B cell (primary cell): ENCODE measurements at regions not wholly inside any gene's neighbourhood (a gene's known extent, or its start where the extent isn't known, plus 50 kb on each side); places are given as distances from the start of the nearest gene placed in this dataset.

Source experiments
- ATAC-seq: fragments of 200-7000 bp; cut with Tn5 transposase; one replicate; pipeline ENCODE4 v1.10.0; 2021; ENCODE audit warnings: low read depth, mild to moderate bottlenecking, moderate number of reproducible peaks, moderate library complexity
- CTCF ChIA-PET: fragments of 350-600 bp; sonication (Branson Sonifier 250); formaldehyde crosslinking; loops from one replicate; lab custom pipeline; 2021; ENCODE audit warnings: antibody characterized with exemption, inconsistent platforms; lab: Charles Lee
- POLR2A ChIA-PET: fragments of 350-600 bp; sonication (Branson Sonifier 250); formaldehyde crosslinking; loops from one replicate; lab custom pipeline; 2021; ENCODE audit warnings: antibody characterized with exemption; lab: Charles Lee
- DNase-seq: peaks from one replicate; pipeline ENCODE4 v3.0.0; 2013
- H2AFZ ChIP-seq: 2 replicates; pipeline ENCODE4 v1.6.1; 2012; ENCODE audit warnings: mild to moderate bottlenecking, low read depth, low read length; ENCODE audit not compliant: insufficient read depth, poor library complexity, severe bottlenecking
- H3K27ac ChIP-seq, 2 donors: 1 replicate in 1 of 2; 2 replicates in 1 of 2; pipeline ENCODE4 v1.5.1; 2012 to 2013; ENCODE audit warnings: low read length in 2 of 2, mild to moderate bottlenecking in 2 of 2, moderate library complexity in 1 of 2
- H3K27me3 ChIP-seq, 4 experiments: fragments of 200-600 bp in 1 of 4; sonication (generic) in 1 of 4; replicated peaks in 1 of 4; 1 replicate in 2 of 4; 2 replicates in 2 of 4; pipeline versions ENCODE4 v1.6.1 to v1.7.0; 2013 to 2016; ENCODE audit warnings: low read length in 3 of 4, mild to moderate bottlenecking in 2 of 4, mixed read lengths in 1 of 4, moderate library complexity in 1 of 4; ENCODE audit not compliant: insufficient read depth in 4 of 4, control insufficient read depth in 3 of 4; ENCODE audit errors: control extremely low read depth in 1 of 4
- H3K36me3 ChIP-seq, 2 experiments: replicated peaks in 1 of 2; 1 replicate in 1 of 2; 2 replicates in 1 of 2; pipeline versions ENCODE4 v1.6.1 to v1.7.1; 2013; ENCODE audit warnings: low read length in 1 of 2; ENCODE audit not compliant: insufficient read depth in 2 of 2, control insufficient read depth in 1 of 2; ENCODE audit errors: control extremely low read depth in 1 of 2, extremely low read depth in 1 of 2
- H3K4me1 ChIP-seq, 2 donors: fragments of 200-600 bp in 1 of 2; sonication (generic) in 1 of 2; 1 replicate in 1 of 2; 2 replicates in 1 of 2; pipeline versions ENCODE4 v1.5.1 to v1.6.1; 2013 to 2017; ENCODE audit warnings: low read length in 2 of 2; ENCODE audit not compliant: control insufficient read depth in 2 of 2, insufficient read depth in 2 of 2
- H3K4me2 ChIP-seq: replicated peaks from 2 replicates; pipeline ENCODE3; 2012; ENCODE audit warnings: mild to moderate bottlenecking, low read depth, low read length; ENCODE audit not compliant: poor library complexity, severe bottlenecking
- H3K4me3 ChIP-seq, 5 experiments: fragments of 200-600 bp in 1 of 5; sonication (generic) in 1 of 5; 1 replicate in 3 of 5; 2 replicates in 2 of 5; pipeline versions ENCODE4 v1.5.1 to v1.7.0; 2011 to 2016; ENCODE audit warnings: low read length in 4 of 5, mild to moderate bottlenecking in 4 of 5, low read depth in 2 of 5, control low read depth in 1 of 5, moderate library complexity in 1 of 5; ENCODE audit not compliant: insufficient read depth in 1 of 5; ENCODE audit errors: control extremely low read depth in 1 of 5, extremely low read depth in 1 of 5
- H3K79me2 ChIP-seq: fragments of 200-600 bp; sonication (generic); one replicate; pipeline ENCODE4 v1.6.0; 2016; ENCODE audit warnings: low read length; ENCODE audit not compliant: control insufficient read depth, insufficient read depth
- H3K9ac ChIP-seq: fragments of 200-600 bp; sonication (generic); 2 replicates; pipeline ENCODE4 v1.6.1; 2017; ENCODE audit warnings: mild to moderate bottlenecking, low read length, moderate library complexity
- H3K9me3 ChIP-seq, 3 donors: one replicate each; pipeline versions ENCODE4 v1.6.1 to v1.7.1; 2013; ENCODE audit warnings: low read length in 2 of 3; ENCODE audit not compliant: control insufficient read depth in 2 of 3, insufficient read depth in 1 of 3; ENCODE audit errors: control extremely low read depth in 1 of 3
- H4K20me1 ChIP-seq: 2 replicates; pipeline ENCODE4 v1.6.0; 2012; ENCODE audit warnings: mild to moderate bottlenecking, low read length; ENCODE audit not compliant: insufficient read depth, control insufficient read depth, poor library complexity, severe bottlenecking
- H3K27ac Mint-ChIP-seq: one replicate; pipeline ENCODE4 v1.8.0; 2021; ENCODE audit warnings: mixed read lengths
- H3K27me3 Mint-ChIP-seq: one replicate; pipeline ENCODE4 v1.8.0; 2021; ENCODE audit warnings: mixed read lengths
- H3K4me1 Mint-ChIP-seq: one replicate; pipeline ENCODE4 v1.8.0; 2021; ENCODE audit warnings: mixed read lengths
- H3K4me3 Mint-ChIP-seq: one replicate; pipeline ENCODE4 v1.8.0; 2021; ENCODE audit warnings: mixed read lengths
- H3K9me3 Mint-ChIP-seq: one replicate; pipeline ENCODE4 v1.8.0; 2022; ENCODE audit warnings: mixed read lengths; ENCODE audit not compliant: insufficient read depth
- CTCF ChIP-seq: fragments of 200-600 bp; IDR thresholded peaks from one replicate; pipeline ENCODE4 v1.8.0; 2022; ENCODE audit warnings: antibody characterized with exemption, mild to moderate bottlenecking
- EZH2 ChIP-seq: IDR thresholded peaks from 2 replicates; pipeline ENCODE4 v1.6.1; 2012; ENCODE audit warnings: borderline replicate concordance, low read depth, mild to moderate bottlenecking, moderate library complexity, low read length; ENCODE audit not compliant: insufficient read depth, poor library complexity, severe bottlenecking
- WGBS: methylation state at CpG from one replicate; pipeline ENCODE4 v1.1.5; 2013; ENCODE audit warnings: missing lambda C conversion rate; ENCODE audit not compliant: insufficient coverage; 5-methylcytosine and 5-hydroxymethylcytosine counted together
- intact Hi-C: fragments of 100-400 bp; cut with micrococcal nuclease; formaldehyde crosslinking; loops from one replicate; pipeline ENCODE4 v1.10.0; 2022

- 94% methylated on average over 2 of the region's 3 CpGs for WGBS
- Mint-ChIP-seq H3K27me3 (no peaks in the 10 kb centered on the region), H3K27ac (no peak overlapping the region), H3K4me1 (peaks cover 2% of the 10 kb centered on the region), H3K4me3 (no peak overlapping the region), H3K9me3 (no peaks in the 10 kb centered on the region)
- H3K4me3 ChIP-seq = no peak overlapping the region
- H3K27ac ChIP-seq = no peak overlapping the region
- H3K27me3 ChIP-seq = no peaks in the 10 kb centered on the region
- H3K36me3 ChIP-seq = no peaks in the 10 kb centered on the region
- H3K9me3 ChIP-seq = peaks cover 0 to 14% (median 0%) of the 10 kb centered on the region in 3 donors
- DNase-seq (no peak), ATAC-seq (no peak)
- H3K4me2 ChIP-seq = no peak overlapping the region
- no peaks in the 10 kb centered on the region for H3K4me1 ChIP-seq
- H4K20me1 ChIP-seq = no peaks in the 10 kb centered on the region
- no peak for TF ChIP-seq EZH2
- no peak for TF ChIP-seq CTCF
- intact Hi-C loops = no loop called here
- no peaks in the 10 kb centered on the region for H3K79me2 ChIP-seq
- H2AFZ ChIP-seq = no peak overlapping the region
- H3K9ac ChIP-seq = no peak overlapping the region
- ChIA-PET CTCF (no interaction called here), POLR2A (no interaction called here)
Measured at GRCh38 chr21:14838400-14838799, 226.4 kb downstream of the NRIP1 start.

- Histone ChIP-seq H2AFZ (no peak overlapping the region), H3K9me3 (peaks cover 0 to 10% (median 0%) of the 10 kb centered on the region in 3 donors), H4K20me1 (no peaks in the 10 kb centered on the region), H3K36me3 (no peaks in the 10 kb centered on the region), H3K4me2 (no peak overlapping the region), H3K79me2 (no peaks in the 10 kb centered on the region), H3K27me3 (no peaks in the 10 kb centered on the region), H3K4me1 (no peaks in the 10 kb centered on the region), H3K27ac (no peak overlapping the region), H3K4me3 (no peak overlapping the region), H3K9ac (no peak overlapping the region)
- intact Hi-C loops = no loop called here
- DNase-seq (no peak), ATAC-seq (no peak)
- no peaks in the 10 kb centered on the region for H3K9me3 Mint-ChIP-seq
- POLR2A ChIA-PET = no interaction called here
- no peaks in the 10 kb centered on the region for H3K27me3 Mint-ChIP-seq
- no peak for TF ChIP-seq EZH2
- TF ChIP-seq CTCF = no peak
- WGBS = no CpG with 5 or more reads among the region's 1 CpG
- H3K27ac Mint-ChIP-seq = no peak overlapping the region
- peaks cover 2% of the 10 kb centered on the region for H3K4me1 Mint-ChIP-seq
- H3K4me3 Mint-ChIP-seq = no peak overlapping the region
- CTCF ChIA-PET = no interaction called here
Measured at GRCh38 chr21:14836950-14837349, 227.8 kb downstream of the NRIP1 start.
